ENCODE measurements at regions not wholly inside any gene's neighbourhood (a gene's known extent, or its start where the extent isn't known, plus 50 kb on each side); places are given as distances from the start of the nearest gene placed in this dataset.

DNA sequence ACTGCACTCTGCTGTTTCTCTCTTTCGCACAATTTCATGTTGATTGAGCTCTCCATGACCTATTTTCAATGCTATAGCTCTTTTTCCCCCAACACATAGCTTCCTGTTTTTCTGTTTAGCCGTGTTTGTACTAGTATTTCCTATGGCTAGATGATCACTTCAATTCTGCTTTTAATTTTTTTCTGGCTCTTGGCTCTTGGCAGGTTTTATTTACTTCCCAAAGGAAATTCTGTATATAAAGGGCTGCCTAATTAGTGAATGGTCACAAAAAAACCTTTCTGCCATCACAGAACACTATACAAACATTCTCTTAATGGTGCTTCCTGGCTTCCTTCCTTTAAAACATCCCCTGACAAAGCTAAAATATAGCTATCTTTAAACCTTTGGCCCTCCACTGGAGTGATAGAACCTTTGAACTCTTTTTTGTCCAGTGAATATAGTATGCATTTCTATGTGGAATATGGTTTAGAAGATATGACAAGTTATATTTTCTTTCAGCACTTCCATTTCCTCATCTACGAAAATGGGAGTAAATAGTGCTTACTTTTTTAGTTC is 88.2 kb downstream of the RASSF9 start:
- TF ChIP-seq, protein P1, sequence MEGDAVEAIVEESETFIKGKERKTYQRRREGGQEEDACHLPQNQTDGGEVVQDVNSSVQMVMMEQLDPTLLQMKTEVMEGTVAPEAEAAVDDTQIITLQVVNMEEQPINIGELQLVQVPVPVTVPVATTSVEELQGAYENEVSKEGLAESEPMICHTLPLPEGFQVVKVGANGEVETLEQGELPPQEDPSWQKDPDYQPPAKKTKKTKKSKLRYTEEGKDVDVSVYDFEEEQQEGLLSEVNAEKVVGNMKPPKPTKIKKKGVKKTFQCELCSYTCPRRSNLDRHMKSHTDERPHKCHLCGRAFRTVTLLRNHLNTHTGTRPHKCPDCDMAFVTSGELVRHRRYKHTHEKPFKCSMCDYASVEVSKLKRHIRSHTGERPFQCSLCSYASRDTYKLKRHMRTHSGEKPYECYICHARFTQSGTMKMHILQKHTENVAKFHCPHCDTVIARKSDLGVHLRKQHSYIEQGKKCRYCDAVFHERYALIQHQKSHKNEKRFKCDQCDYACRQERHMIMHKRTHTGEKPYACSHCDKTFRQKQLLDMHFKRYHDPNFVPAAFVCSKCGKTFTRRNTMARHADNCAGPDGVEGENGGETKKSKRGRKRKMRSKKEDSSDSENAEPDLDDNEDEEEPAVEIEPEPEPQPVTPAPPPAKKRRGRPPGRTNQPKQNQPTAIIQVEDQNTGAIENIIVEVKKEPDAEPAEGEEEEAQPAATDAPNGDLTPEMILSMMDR (IDR thresholded peaks at IDR 0.05) = no peak
- TF ChIP-seq POLR2A (IDR thresholded peaks at IDR 0.05) = no peak

All from sigmoid colon (tissue), 3 donors.